ENCODE measurements at regions not wholly inside any gene's neighbourhood (a gene's known extent, or its start where the extent isn't known, plus 50 kb on each side); places are given as distances from the start of the nearest gene placed in this dataset.
A peak's percentile ranks its signal among the peaks of the same experiment; 100 is the strongest.

DNA sequence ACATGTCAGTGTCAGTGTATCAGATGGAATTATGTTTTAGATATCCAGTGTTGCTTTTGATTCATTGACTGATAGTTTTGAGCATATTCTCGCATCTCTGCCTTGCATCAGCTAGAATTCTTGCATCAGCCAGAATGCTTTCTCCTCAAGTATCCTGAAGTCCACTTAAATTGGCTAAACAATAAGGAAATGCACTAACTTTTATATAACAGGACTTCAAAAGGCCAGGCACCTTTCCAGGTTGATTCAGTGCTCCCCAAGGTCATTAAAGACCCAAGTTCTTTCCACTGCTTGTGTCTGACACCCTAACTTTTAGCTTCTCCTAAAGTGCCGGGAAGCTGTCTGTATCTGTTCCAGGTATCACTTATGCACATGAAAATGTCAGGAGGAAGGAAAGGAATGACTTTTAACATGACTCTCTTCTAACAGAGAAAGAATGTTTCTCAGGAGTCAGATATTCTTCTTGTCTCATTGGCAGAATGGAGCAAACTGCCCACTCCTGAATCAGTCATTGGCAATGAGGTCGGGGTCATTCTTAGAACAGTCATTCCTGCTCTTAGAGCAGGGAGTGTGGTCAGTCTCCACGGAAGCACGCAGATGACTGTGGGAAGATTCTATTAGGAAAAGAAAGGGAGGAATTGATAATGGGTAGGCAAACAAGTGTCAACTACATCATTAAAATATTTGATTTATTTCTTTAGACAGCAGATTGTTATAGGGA is 92.9 kb upstream of the TLL1 start:
- no peak for DNase-seq

DNA sequence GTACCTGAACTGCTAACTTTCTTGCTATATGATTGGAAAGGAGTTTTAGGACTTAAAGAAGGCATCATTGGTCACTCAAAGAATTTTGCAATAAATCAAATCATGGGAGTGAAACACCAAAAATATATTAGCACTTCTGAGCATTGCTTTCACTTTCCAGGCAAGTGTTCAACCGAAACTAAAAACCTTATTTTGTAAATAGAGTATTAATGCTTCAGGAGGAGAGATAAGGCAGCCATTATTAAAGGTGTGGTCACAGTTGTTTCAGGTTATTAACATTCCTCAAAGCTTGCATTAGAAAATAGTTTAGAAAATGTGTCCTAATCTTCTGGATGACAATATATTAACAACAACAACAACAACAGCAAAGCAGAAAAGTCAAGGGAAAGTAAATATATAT is 92.3 kb upstream of the TLL1 start:
- DNase-seq = no peak

DNA sequence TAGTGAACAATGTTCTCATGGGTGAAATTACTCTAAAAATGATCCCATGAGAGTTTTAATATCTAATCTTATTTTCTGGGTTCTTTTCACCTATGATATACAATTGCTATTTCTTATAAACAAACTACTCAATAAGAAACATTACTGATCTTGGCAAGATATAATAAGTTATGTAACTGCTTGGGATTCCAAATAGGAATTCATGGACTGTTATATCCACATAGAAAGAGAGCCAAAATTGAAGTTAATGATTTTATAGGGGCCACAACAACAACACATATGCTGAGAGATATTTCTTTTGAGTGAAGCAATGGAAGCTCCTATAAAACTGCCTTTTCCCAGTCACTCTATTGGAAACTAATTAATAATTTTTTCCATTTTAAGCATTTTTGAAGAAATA is 90.4 kb upstream of the TLL1 start:
- no peak for DNase-seq

DNA sequence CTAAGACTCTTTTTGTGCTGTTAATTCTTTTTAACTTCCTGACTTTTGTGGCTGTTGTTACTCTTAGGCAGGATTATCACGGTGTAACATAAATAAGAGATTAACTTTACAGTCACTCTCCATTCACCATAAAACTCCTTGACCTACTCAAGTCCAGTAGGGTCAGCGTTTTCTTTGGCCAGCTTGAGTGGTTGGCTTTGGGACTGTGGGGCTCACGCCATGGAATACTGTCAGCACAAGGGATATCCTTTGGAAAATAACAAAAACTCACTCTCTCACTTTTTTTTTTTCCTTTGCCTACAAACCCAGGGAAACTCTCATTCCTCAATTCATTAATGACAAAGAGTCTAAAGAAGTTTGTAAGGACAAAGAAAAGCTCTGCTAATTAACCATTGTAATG is 89.4 kb upstream of the TLL1 start:
- no peak for DNase-seq

DNA sequence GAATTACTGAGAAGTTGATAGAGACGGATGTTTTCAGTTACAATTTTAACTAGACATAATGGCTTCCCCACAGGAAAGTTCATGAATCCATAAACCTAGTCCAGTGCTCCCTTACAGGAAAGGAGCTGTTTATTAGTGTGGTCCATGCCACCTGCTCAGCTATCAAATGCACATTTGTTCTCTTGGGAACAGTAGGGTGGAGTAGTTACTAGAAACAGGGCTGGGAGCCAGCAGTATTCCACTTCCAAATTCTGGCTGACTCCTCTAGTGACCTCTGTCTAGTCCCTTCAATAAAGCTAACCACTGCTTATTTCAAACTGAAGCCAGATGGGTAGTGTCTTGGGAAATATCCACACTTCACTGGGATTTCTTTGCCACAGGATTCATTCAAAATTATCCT is 88.4 kb upstream of the TLL1 start:
- no peak for DNase-seq

DNA sequence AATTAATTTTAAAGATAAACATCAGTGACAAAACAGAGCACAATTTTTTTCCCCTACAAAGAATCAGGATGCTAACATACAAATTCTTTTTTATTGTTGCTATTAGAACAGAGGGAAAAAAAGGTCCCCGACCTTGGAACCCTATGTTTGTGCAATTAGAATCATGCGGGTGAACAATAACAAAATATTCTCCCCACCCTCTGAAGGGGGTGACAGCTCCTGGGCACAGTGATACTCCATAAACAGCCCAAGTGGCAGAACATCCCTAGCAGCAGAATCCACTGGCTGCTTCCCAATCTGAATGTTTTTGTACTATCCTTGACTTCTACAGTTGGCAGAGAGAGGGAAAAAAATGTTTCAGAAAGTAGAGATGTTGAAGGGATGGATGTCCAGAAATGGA is 87.7 kb upstream of the TLL1 start:
- no peak for DNase-seq

DNA sequence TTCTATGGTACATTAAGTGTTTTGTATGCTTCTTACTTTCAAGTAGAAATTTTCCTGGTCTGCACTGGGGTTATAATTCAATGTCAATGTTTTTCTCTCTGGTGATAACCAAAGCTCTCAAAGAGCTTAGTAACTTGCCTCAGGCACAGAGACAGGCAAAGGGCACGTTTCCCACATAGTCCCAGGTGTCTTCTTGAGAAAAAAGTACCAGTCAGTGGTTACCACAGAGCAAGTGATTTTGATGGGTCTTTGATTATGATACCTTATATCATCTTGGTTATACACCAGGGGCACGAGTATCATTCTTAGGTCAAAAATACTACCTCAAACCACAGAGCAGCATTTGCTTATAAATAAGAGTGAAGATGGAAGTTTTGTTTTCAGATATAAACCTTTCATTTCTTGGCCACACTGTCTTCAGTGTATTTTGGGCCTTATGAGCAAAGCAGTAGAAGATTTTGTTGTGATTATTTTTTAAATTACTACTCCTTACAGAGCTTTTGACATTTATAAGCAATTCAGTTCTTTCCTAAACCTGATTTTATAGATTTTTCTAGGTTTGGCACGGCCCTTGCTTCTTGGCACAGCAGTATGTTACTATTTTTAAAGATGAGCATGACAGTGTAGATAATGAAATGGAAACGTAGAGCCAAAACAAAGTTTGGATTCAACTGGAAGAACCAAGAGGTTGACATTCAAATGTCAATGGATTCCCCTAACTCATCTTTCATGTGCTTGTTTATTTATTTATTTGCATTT is 85.3 kb upstream of the TLL1 start:
- DNase-seq = no peak

DNA sequence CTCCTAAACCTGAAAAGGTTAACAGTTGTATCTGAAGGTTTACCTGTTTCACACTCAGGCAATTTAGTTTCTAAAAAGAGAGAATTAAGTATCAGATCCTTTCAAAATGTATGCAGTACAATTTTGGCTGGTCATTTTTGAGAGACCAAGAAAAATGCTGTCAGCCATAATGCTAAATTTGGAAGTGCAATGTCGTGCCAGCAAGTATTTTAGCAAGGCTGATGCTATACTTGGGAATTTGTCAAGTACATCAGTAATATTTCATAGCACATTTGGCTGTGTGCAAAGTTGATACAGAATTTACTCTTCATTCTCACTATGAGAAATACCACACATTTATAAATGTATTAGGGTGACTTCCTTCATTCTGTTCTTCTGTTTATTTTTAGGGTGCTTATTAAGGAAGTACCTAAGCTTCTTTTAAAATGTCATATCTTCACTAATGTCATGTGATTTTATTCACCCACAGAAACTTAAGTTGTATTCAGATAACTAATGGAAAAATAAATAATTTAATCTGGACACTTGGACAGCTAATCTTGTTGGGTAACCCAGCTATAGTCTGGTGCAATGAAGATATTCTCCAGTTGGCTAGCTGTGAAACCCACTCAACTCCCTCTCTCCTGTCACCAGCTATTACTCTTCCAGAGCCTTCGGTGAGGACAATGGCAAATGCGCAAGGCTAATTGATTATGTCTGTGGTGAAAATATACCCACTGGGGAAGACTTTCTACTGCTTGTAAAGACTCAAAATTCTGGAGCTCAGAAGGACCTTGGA is 84.2 kb upstream of the TLL1 start:
- no peak for DNase-seq

DNA sequence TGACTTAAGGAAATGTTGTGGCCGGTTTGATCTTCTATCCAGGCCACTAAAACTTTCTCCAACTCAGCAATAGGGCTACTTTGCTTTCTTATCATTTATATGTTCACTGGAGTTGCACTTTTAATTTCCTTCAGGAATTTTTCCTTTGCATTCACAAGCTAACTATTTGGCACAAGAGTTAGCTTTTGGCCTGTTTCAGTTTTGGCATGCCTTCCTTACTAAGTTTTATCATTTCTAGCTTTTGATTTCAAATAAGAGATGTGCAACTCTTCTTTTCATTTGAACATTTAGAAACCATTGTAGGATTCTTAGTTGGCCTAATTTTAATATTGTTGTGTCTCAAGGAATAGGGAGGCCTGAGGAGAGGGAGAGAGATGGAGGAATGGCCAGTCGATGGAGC is 79.8 kb upstream of the TLL1 start:
- DNase-seq = no peak

DNA sequence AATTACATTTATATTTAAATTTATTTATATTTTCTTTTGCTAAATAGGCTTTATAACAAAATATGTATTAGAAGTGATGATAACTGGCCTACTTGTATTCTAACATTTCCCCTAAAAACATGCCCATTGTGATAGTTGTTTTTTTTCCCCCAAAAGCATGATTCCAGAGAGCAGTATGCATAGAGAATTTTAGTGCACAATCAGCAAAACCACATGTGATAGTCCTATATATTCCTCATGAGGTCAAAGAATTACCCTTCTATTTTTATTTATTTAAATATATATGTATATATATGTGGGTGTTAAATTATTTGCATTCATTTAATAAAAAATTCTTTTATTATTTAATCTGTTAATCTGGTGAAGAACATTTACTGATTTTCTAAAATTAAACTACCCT is 78.2 kb upstream of the TLL1 start:
- no peak for DNase-seq

DNA sequence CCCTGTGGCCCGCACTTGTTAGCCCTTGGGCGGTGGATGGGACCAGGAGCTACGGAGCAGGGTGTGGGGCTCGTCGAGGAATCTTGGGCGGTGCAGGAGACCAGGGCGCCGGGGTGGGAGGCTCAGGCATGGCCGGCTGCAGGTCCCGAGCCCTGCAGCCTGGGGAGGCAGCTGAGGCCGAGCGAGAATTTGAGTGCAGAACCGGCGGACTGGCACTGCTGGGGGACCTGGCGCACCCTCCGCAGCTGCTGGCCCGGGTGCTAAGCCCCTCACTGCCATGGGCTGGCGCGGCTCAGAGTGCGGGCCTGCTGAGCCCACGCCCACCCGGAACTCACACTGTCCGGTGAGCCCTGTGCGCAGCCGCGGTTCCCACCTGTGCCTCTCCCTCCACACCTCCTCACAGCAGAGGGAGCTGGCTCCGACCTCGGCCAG is 73.6 kb upstream of the TLL1 start:
- DNase-seq = no peak

DNA sequence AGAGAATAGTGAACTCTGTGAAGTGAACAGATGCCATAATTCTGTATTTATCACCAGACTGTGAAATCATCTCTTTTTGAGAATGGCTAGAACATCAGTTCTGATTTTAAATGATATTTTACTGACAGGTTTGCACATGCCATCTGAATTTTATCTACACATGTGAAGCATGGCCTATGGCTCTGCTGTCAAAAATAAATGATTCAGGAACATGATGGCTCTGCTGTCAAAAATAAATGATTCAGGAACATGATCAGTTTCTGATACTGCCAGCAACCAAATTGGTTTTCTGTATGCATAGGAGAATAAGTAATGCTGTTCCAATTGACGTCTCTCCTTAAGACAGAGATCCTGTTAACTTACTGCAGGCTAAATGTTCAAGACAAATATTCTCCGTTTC is 70.6 kb upstream of the TLL1 start:
- no peak for DNase-seq

DNA sequence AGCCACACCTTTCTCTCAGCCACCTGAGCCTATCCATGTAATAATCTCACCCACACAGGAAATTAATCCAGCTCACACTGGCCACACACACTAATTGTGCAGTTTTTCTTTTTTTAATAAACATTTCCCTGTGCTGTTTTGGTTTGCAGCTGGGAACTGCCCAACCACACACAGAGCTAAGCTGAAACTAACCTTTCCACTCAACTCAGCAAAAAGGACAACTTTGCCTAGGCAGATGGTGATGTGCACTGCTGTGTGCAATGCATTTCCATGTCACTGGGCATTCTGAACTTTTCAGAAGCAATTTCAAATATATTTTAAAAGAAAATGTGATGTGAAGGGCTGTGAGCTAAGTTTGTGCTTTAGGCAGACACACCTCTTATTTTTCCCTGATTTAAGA is 70.0 kb upstream of the TLL1 start:
- no peak for DNase-seq

DNA sequence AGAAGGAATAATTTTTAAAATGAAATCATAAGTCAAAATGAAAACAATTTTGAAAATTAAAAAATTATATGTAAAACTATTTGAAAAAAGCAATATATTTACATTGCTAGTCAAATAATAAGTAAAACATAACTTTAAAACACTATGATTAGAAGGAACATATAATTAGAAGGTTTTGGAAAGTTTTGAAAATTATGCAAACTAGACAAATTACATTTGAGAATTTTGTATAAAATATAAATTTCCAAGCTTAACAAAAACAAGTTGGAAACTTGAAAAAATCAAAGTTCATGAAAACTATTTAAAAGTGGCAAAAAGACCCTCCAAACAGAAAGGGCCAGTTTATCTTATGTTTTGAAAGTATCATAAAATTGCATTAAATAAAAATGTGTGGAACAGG is 67.6 kb upstream of the TLL1 start:
- DNase-seq = no peak

DNA sequence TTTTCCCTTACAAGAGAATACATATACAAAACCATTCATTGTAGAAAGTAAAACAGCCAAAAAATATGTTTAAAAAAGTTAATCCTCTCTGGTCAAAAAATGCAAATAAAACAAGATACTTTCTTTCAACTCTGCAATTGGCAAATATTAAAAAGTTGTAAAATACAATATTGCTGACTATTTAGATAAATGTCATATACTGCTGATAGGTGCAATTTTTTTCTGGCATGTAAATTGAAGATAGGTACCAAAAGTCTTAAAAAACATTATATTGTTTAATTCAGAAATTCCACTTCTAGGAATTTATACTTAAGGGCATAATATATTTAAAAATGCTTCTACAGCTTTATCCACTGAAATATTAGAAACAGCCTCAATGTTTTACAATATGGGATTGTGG is 66.4 kb upstream of the TLL1 start:
- DNase-seq = no peak

DNA sequence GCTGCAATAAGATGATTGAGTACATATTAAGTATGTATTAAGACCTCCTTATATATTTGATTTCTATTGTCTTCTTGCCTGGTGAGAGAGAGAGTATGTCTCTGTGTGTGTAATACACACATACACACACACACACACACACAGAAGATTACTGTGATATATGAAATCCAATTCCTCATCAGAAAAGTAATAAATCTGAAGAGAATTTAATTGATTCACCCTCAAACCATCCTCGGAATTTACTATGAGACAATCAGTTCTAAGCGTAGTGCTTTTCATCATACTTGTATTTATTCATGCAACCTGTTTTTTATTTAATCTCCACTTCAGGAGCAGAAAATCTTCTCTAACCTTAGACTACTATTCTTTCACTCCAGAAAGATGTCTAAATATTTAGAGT is 62.3 kb upstream of the TLL1 start:
- no peak for DNase-seq

DNA sequence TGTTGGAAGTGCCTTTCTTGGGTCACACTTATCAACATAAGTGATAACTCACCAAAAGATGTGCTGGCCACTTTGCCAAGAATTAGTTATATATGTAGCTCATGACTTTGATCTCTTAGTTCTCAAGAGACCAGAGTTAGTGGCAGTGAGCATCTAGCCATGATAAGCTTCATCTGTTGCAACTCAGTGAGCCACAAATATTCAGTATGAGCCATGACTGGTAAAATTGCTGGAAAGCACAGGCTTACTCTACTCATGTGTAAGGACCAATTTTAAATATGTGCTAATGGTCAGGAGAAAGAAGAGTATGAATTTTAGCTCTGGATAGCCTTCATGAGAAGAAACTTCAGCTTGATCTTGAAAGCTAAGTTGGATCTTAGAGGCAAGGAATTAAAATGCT is 59.4 kb upstream of the TLL1 start:
- DNase-seq = no peak

DNA sequence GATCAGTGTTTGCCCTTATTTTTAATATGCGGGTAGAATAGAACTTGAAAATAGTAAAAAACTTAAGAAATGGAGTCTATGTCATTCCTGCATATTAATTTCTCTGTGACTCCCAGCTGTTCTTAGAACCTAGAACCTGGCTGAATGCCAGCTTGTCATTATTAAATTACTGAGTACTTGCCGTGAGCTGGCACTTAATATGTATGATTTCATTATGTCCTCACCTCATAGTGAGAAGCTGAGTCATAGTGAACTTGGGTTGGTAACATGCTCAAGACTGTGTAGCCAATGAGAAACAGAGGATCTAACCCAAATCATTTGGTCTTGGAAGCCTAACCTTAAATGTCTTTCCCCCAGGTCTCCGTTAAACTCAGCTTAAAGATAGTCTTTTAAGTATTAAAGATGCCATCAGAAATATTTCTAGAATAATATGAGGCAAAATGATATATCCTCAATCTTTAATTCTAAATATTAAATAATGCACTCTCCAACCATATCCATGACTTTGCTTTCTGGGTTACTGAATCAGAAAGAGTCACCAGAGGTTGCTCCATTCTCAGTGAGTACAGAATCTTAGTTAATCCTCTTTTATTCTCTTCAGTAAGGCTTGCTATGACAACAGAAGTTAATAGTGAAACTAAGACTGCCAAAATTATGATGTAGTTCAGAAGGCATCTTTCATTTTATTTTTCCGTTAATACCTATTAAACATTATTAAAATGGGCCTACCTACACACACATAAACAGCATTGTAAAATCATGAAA is 58.6 kb upstream of the TLL1 start:
- no peak for DNase-seq

DNA sequence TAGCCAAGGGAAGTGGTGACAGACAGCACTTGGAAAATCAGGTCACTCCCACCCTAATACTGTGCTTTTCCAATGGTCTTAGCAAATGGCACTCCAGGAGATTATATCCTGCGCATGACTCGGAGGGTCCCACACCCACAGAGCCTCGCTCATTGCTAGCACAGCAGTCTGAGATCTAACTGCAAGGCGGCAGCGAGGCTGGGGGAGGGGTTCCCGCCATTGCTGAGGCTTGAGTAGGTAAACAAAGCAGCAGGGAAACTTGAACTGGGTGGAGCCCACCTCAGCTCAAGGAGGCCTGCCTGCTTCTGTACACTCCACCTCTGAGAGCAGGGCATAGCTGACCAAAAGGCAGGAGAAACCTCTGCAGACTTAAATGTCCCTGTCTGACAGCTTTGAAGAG is 53.9 kb upstream of the TLL1 start:
- DNase-seq = peak in 1 of 6 experiments; percentile 1
